Stimulated activated CD8-positive, alpha-beta memory T cell treated with anti-CD3 and anti-CD28 coated beads, Interleukin-2, amount 100 ng/mL, for 1 hour (primary cell): ENCODE measurements at regions not wholly inside any gene's neighbourhood (a gene's known extent, or its start where the extent isn't known, plus 50 kb on each side); places are given as distances from the start of the nearest gene placed in this dataset.
"Not testable (repeated sequence)": the region's sequence is repeated elsewhere in the genome, so short reads cannot be mapped to it uniquely, and the experiment has no call there.

Experiments used
- DNase-seq, 2 donors: peaks; one replicate each; pipeline ENCODE4 v3.0.0-alpha.2; 2020; ENCODE audit warnings: low read depth in 2 of 2

- DNase-seq: no peak
These were observed 498.6 kb upstream of the TLE4 start for GRCh38 chr9:79073201-79073600.

GRCh38 chr9:79080536-79080935 lies 491.2 kb upstream of the TLE4 start:
- DNase-seq: no peak

GRCh38 chr9:79083621-79084020 lies 488.1 kb upstream of the TLE4 start:
- no peak for DNase-seq

GRCh38 chr9:79087133-79087532 lies 484.6 kb upstream of the TLE4 start:
- no peak for DNase-seq

- no peak for DNase-seq
These were observed 482.7 kb upstream of the TLE4 start for GRCh38 chr9:79089054-79089560.

GRCh38 chr9:79089851-79090250 lies 481.9 kb upstream of the TLE4 start:
- not testable (repeated sequence) for DNase-seq

- DNase-seq: not testable (repeated sequence)
These were observed 468.5 kb upstream of the TLE4 start for GRCh38 chr9:79103257-79103656.

GRCh38 chr9:79104216-79104615 lies 467.5 kb upstream of the TLE4 start:
- DNase-seq: no peak

- DNase-seq: no peak
These were observed 466.8 kb upstream of the TLE4 start for GRCh38 chr9:79104951-79105350.

- DNase-seq: no peak
These were observed 463.7 kb upstream of the TLE4 start for GRCh38 chr9:79107911-79108676.

- no peak for DNase-seq
These were observed 460.1 kb upstream of the TLE4 start for GRCh38 chr9:79111653-79112052.

GRCh38 chr9:79115176-79115575 lies 456.6 kb upstream of the TLE4 start:
- no peak for DNase-seq

GRCh38 chr9:79116041-79116440 lies 455.7 kb upstream of the TLE4 start:
- no peak for DNase-seq

- no peak for DNase-seq
These were observed 455.1 kb upstream of the TLE4 start for GRCh38 chr9:79116709-79117108.

- no peak for DNase-seq
These were observed 451.2 kb upstream of the TLE4 start for GRCh38 chr9:79120533-79120932.

GRCh38 chr9:79120941-79121340 lies 450.8 kb upstream of the TLE4 start:
- no peak for DNase-seq

GRCh38 chr9:79123415-79123814 lies 448.4 kb upstream of the TLE4 start:
- no peak for DNase-seq

- DNase-seq: no peak
These were observed 444.1 kb upstream of the TLE4 start for GRCh38 chr9:79127661-79128060.

- no peak for DNase-seq
These were observed 441.8 kb upstream of the TLE4 start for GRCh38 chr9:79129865-79130480.

- no peak for DNase-seq
These were observed 440.5 kb upstream of the TLE4 start for GRCh38 chr9:79131246-79131774.

- DNase-seq: no peak
These were observed 439.9 kb upstream of the TLE4 start for GRCh38 chr9:79131824-79132377.

- no peak for DNase-seq
These were observed 437.1 kb upstream of the TLE4 start for GRCh38 chr9:79134654-79135053.
